ENCODE measurements at regions not wholly inside any gene's neighbourhood (a gene's known extent, or its start where the extent isn't known, plus 50 kb on each side); places are given as distances from the start of the nearest gene placed in this dataset.

DNA sequence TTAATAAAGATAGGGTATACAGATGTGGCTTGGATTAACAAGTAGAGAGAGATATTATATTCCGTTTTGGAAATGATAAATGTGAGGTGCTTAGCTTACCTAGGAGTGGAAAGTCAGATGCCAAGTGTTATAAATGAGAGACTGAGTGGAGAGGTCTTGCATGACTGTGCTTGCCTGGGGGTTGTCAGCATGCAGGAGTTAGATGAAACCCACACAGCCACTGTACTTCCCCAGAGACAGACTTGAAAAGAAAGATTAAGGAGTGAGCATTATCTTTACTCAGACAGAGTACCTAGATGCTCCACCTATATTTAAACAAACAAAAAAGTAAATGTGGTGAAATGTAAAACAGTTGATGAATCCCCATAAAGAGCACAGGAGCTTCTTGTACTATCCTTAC is 482.7 kb downstream of the RIT2 start:
- no peak for TF ChIP-seq ZNF274 (IDR thresholded peaks at IDR 0.05; ENCODE audit: low read depth, low read length)
- no peak for TF ChIP-seq SUZ12 (IDR thresholded peaks at IDR 0.05; ENCODE audit: extremely low read depth, insufficient read depth, insufficient read length)

Measured in NT2/D1 (cell line).